ENCODE measurements at regions not wholly inside any gene's neighbourhood (a gene's known extent, or its start where the extent isn't known, plus 50 kb on each side); places are given as distances from the start of the nearest gene placed in this dataset.

GRCh38 chr21:23131177-23131576 is 2133.0 kb downstream of the NCAM2 start:
- TF ChIP-seq FOXM1 (IDR thresholded peaks at IDR 0.05; ENCODE audit: borderline replicate concordance) = no peak
- TF ChIP-seq HDGF (IDR thresholded peaks at IDR 0.05; ENCODE audit: borderline replicate concordance) = no peak
- no peak for TF ChIP-seq SUZ12 (IDR thresholded peaks at IDR 0.05)
- TF ChIP-seq ZNF384 (IDR thresholded peaks at IDR 0.05) = no peak
- no peak for TF ChIP-seq ELF4 (IDR thresholded peaks at IDR 0.05)
- TF ChIP-seq FOXA1 (IDR thresholded peaks at IDR 0.05) = no peak
- no peak for TF ChIP-seq BHLHE40 (IDR thresholded peaks at IDR 0.05; ENCODE audit: borderline replicate concordance)
- no peak for TF ChIP-seq CTBP1 (IDR thresholded peaks at IDR 0.05; ENCODE audit: borderline replicate concordance)
- TF ChIP-seq FOXK2 (IDR thresholded peaks at IDR 0.05) = no peak
- no peak for TF ChIP-seq ARNT (IDR thresholded peaks at IDR 0.05)
- no peak for TF ChIP-seq SP1 (IDR thresholded peaks at IDR 0.05)
- no peak for TF ChIP-seq PKNOX1 (IDR thresholded peaks at IDR 0.05)
- no peak for TF ChIP-seq TARDBP (IDR thresholded peaks at IDR 0.05)
